Keratinocyte (primary cell): ENCODE measurements at regions not wholly inside any gene's neighbourhood (a gene's known extent, or its start where the extent isn't known, plus 50 kb on each side); places are given as distances from the start of the nearest gene placed in this dataset.

Source experiments
- EZH2 ChIP-seq: IDR thresholded peaks from one replicate; pipeline ENCODE4 v1.6.1; 2012; ENCODE audit warnings: inconsistent platforms, mild to moderate bottlenecking, low read length, moderate library complexity
- TF ChIP-seq, protein P1 (sequence below), 3 experiments: IDR thresholded peaks in 1 of 3; conservative IDR thresholded peaks in 1 of 3; optimal IDR thresholded peaks in 1 of 3; 2 replicates in 2 of 3; 3 replicates in 1 of 3; pipeline versions ENCODE3 to v1.5.1; 2011; ENCODE audit warnings: low read length in 3 of 3, mild to moderate bottlenecking in 3 of 3, moderate library complexity in 2 of 3, control low read depth in 1 of 3, inconsistent platforms in 1 of 3; ENCODE audit not compliant: insufficient read depth in 2 of 3; ENCODE audit errors: extremely low read depth in 1 of 3

DNA sequence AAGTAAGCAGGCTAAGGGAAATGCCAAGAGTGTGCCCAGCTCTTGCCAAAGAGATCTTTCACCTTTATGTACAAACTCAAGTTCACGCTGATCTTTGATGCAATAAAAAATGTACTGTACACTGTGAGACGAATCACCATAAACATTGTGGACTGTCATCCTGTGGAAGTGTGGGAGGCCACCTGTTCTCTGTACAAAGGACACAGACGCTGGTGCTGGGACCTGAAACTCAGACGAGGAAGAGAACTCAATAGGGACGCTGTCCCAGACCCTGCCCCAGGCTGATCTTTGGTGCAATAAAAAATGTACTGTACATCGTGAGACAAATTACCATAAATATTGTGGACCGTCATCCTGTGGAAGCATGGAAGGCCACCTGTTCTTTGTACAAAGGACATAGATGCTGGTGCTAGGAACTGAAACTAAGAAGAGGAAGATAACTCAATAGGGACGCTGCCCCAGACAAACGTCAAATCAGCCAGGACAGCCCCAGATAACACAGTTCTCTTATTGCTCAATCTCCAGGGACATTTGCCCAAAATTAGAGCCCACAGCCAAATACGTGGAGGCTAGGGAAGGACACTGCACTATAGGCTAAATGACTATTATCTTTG, 312.7 kb upstream of the SGK1 start:
- TF ChIP-seq, protein P1, sequence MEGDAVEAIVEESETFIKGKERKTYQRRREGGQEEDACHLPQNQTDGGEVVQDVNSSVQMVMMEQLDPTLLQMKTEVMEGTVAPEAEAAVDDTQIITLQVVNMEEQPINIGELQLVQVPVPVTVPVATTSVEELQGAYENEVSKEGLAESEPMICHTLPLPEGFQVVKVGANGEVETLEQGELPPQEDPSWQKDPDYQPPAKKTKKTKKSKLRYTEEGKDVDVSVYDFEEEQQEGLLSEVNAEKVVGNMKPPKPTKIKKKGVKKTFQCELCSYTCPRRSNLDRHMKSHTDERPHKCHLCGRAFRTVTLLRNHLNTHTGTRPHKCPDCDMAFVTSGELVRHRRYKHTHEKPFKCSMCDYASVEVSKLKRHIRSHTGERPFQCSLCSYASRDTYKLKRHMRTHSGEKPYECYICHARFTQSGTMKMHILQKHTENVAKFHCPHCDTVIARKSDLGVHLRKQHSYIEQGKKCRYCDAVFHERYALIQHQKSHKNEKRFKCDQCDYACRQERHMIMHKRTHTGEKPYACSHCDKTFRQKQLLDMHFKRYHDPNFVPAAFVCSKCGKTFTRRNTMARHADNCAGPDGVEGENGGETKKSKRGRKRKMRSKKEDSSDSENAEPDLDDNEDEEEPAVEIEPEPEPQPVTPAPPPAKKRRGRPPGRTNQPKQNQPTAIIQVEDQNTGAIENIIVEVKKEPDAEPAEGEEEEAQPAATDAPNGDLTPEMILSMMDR (optimal IDR thresholded peaks at IDR 0.05 in 1 of 3, IDR thresholded peaks at IDR 0.05 in 1 of 3, conservative IDR thresholded peaks at IDR 0.05 in 1 of 3; ENCODE audit: extremely low read depth in 1 of 3, insufficient read depth in 2 of 3, low read length in 3 of 3) = no peak
- TF ChIP-seq EZH2 = no peak
